GM12865 (cell line): ENCODE measurements at regions not wholly inside any gene's neighbourhood (a gene's known extent, or its start where the extent isn't known, plus 50 kb on each side); places are given as distances from the start of the nearest gene placed in this dataset.

Source experiments
- DNase-seq: peaks from one replicate; pipeline ENCODE4 v3.0.0; 2010; ENCODE audit warnings: low read depth
- H3K4me3 ChIP-seq: 2 replicates; pipeline ENCODE4 v1.5.1; 2011; ENCODE audit warnings: mild to moderate bottlenecking, low read depth, low read length, control low read depth
- TF ChIP-seq, protein P1 (sequence below): IDR thresholded peaks from 2 replicates; pipeline ENCODE4 v1.5.1; 2011; ENCODE audit warnings: low read length, control low read depth, low read depth, inconsistent platforms; ENCODE audit not compliant: insufficient read depth; ENCODE audit errors: missing control alignments

DNA sequence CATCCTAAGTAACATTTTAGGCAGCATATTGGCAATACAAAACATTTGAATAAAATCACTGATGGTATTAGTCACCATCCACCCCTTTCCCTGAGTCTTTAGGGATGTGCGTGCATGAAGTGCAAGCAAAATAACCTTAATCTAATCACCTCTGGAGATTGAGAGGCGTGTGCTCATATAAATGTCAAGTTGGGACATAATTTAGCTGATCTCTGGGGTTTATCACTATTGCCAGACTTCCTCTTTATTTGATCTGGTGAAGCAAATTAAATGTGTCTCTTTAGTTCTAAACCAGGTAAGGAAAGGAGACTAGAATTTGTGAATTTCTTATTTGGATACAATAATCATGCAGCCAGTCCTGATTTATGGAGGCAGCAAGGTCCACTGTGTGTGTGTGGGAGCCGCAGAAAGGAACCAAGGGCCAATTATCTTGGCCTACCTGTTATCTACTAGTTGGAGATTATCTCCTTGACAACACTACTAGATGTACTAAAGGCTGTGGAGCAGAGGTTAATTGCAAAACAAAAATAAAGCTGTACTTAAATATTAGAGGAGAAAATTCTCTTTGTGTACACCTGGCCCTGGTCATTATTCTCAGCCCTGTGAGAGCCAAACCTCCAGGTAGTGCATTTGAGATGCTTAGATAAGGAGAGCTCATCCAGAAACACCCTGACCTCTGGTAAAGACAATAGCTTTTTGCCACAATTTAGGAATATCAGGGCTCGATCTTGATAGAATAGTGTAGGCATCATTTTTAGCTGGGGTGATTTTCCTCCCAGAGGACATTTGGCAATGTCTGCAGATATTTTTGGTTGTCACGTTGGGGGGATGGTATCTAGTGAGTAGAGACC is 78.2 kb downstream of the HRH4 start:
- TF ChIP-seq, protein P1, sequence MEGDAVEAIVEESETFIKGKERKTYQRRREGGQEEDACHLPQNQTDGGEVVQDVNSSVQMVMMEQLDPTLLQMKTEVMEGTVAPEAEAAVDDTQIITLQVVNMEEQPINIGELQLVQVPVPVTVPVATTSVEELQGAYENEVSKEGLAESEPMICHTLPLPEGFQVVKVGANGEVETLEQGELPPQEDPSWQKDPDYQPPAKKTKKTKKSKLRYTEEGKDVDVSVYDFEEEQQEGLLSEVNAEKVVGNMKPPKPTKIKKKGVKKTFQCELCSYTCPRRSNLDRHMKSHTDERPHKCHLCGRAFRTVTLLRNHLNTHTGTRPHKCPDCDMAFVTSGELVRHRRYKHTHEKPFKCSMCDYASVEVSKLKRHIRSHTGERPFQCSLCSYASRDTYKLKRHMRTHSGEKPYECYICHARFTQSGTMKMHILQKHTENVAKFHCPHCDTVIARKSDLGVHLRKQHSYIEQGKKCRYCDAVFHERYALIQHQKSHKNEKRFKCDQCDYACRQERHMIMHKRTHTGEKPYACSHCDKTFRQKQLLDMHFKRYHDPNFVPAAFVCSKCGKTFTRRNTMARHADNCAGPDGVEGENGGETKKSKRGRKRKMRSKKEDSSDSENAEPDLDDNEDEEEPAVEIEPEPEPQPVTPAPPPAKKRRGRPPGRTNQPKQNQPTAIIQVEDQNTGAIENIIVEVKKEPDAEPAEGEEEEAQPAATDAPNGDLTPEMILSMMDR: no peak
- no peak overlapping the region for H3K4me3 ChIP-seq
- DNase-seq: no peak

DNA sequence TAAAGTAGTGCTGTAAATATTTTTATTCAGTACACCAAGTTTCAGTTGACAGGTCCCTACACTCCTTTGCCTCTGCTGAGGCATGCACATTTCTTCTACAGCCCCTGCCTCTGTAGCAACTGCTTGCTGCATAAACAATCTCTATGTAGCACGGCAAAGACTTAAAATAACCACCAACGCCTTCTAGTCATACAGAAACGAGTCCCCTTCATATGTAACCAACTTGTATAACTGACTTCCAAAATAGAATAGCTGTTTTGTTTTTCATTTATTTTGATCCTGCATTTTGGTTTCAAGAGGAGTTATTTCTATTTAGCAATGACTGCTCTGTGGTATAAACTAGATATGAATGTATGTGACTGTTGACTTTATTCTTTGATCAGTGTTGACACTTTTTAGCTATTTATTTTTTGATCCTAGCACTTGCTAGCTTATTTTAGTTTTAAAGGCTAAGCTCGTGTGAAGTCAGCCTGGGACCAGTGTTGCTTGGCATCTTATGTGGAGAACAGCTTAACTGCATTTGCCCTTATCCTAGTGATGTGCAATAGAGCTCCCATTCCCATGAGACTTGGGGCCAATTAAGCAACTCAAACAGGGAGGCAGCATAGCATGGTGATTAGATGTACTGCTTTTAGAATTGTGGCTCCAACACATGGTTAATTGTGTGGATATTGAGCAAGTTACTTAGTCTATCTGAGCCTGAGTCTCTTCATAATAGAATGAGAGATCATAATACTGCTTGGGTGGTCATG is 79.6 kb downstream of the HRH4 start:
- TF ChIP-seq, protein P1: no peak
- H3K4me3 ChIP-seq: no peak overlapping the region
- DNase-seq: no peak

DNA sequence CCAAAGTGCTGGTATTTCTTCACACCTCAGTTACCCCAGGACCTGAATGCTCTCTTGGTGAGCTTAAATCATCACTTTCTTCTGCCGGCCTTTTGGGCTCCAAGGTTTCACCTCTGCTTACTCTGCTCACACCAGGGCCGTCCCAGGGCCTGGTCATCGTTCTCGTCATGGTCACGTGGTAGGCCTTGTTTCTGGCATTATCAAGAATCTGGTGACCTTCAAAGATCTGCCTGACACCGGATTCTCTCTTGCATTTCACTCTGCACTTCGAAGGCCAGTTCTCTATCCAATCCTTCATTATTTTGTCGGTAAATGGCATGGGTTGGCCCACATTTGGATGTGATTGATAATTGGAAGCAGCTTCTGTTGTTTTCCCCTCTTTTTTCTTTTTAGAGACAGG is 80.5 kb downstream of the HRH4 start:
- TF ChIP-seq, protein P1: no peak
- no peak for DNase-seq
- no peak overlapping the region for H3K4me3 ChIP-seq

DNA sequence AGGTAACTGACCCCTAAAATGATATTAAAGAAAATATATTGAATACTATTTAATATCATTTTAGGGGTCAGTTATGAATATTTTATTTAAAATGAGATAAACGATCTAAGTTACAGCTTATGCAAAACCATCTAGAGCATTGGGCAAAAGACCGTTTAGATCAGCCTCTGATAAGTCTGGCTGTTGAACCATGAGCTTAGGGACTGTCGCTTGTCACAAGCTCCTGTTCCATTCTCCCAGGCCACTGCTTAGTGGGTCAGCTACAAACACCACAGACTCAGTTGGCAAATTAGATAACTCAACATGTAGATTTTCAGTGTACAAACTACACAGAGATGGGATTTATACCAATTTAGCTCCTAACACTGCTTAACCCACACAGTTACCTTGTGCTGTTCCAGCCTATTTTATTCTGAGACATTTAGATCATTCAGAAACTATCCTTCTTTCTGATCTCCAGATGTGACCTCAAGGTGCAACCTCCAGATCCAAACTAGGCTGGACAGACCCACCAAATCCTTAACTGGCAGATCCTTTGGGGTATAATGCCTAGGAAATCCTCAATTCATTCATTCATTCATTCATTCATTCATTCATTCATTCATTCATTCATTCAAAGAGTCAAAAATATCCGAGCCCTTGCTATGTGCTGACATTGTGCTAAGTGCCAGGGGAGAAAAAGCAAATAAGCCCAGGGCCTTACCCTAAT is 82.8 kb downstream of the HRH4 start:
- DNase-seq: no peak
- H3K4me3 ChIP-seq: no peak overlapping the region
- TF ChIP-seq, protein P1: no peak

DNA sequence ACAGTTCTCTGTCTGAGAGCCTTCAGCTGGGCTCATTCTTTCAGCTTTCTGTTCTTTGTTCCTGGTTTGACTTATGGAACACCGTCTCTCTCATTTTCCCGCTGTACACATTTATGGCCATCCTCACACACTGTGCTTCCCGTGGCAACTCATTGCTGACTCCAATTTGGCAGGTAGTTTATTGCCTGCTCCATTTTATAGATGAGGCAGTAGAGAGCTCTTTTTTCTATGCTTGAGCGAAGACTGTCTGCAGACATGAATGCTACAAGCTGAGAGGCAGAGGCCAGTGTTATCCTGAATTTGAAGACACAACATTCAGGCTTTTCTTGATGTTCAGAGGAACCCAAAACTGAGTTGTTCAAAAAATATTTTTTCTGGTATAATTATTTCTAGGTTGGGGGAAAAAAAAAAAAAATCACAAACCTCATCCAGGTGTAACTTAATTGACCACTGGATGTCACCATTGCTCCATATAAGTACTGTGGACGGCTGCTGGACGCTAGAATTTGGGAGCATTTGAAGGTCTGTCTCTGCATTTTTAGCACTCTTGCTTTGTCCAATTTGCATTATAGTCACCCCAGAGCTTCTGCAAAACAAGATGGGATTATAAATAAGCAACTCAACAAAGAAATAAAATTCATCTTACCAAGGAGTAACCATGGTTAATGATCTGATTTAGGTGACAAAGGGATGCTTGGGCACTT is 83.5 kb downstream of the HRH4 start:
- TF ChIP-seq, protein P1: peak; percentile 17
- DNase-seq: peak; percentile 19
- H3K4me3 ChIP-seq: no peak overlapping the region

DNA sequence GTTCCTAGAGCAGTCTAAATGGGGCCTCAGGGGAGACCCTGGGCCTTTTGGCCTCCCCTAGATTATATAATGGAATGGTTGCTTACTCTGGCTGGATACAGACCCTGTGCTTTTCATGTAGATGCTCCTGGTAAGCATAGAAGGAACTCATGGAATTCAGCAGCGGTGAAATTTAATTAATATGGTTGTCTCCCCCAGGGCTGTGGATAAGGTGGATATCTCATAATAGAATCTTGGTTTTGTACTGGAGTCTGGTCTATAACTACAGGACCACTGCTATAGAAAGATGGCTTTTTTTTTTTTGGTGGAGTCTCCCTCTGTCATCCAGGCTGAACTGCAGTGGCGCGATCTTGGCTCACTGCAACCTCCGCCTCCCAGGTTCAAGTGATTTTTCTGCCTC is 84.5 kb downstream of the HRH4 start:
- H3K4me3 ChIP-seq: no peak overlapping the region
- no peak for DNase-seq
- TF ChIP-seq, protein P1: no peak
